ENCODE measurements at regions not wholly inside any gene's neighbourhood (a gene's known extent, or its start where the extent isn't known, plus 50 kb on each side); places are given as distances from the start of the nearest gene placed in this dataset.

DNA sequence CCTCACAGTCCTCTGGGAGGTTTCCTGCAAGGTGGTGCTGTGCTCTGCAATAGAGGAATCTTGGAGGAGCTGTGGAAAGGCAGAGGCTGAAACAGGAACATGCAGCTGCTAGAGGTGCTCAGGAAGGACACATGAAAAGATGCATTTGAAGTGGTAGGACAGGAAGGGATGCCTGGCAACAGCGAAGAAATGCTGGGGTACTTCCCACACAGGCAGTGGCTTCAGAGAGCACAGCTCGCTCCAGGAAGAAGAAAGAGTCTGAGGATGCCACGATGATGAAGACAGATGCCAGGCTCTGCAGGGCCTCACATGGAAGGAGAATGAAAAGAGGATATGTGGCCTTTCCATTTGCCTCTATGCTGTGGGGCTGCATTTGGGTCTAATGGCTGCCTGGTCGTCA is 77.0 kb upstream of the TMEM72 start:
- H3K4me1 Mint-ChIP-seq: peaks cover 0 to 5% (median 0%) of the 10 kb centered on the region in 3 donors
- H3K36me3 Mint-ChIP-seq: no peaks in the 10 kb centered on the region
- Histone ChIP-seq H3K4me3 (ENCODE audit: control insufficient read depth in 1 of 2, extremely low read depth in 1 of 2, low read length in 1 of 2) (no peak overlapping the region), H3K36me3 (ENCODE audit: control insufficient read depth in 2 of 2, extremely low read depth in 1 of 2, insufficient read depth in 1 of 2, low read length in 1 of 2) (no peaks in the 10 kb centered on the region), H3K4me1 (ENCODE audit: control insufficient read depth in 1 of 2, extremely low read depth in 1 of 2, insufficient read depth in 2 of 2, low read length in 2 of 2) (no peaks in the 10 kb centered on the region), H3K27ac (ENCODE audit: low read length) (no peak overlapping the region), H3K9me3 (no peaks in the 10 kb centered on the region), H3K27me3 (replicated peaks in 1 of 2; ENCODE audit: control insufficient read depth in 2 of 2, extremely low read depth in 1 of 2, insufficient read depth in 2 of 2, low read length in 1 of 2) (peaks cover 0 to 12% of the 10 kb centered on the region in 2 experiments)
- no peak overlapping the region for H3K4me3 Mint-ChIP-seq
- peaks cover 5% of the 10 kb centered on the region in 2 donors for H3K27me3 Mint-ChIP-seq
- CTCF ChIA-PET: no interaction called here
- WGBS (ENCODE audit: insufficient coverage): 23% methylated on average over 4 of the region's 4 CpGs
- H3K27ac Mint-ChIP-seq: no peak overlapping the region
- POLR2A ChIA-PET: no interaction called here
- ATAC-seq (replicated peaks in 1 of 4) (no peak), DNase-seq (no peak)
- H3K9me3 Mint-ChIP-seq: no peaks in the 10 kb centered on the region

DNA sequence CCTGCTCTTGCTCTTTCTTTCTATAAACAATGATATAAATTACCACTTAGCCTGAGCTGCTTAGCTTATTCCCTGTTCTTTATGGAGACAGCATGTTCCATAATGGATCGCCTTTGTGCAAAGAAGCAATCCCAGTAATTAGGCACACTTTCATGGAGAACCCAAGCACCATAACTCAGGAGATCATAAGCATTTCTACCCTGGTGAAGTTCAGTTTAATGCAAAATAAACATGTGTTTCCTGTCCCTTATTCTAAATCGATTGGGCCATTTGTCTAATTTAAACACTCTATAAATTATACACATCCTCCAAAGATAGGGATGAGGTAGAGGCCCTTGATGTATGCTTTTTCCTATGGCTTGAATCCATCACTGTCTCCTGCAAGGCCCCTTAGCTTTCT is 75.8 kb upstream of the TMEM72 start:
- H3K27me3 ChIP-seq (replicated peaks in 1 of 2; ENCODE audit: control insufficient read depth in 2 of 2, extremely low read depth in 1 of 2, insufficient read depth in 2 of 2, low read length in 1 of 2): peaks cover 0 to 15% of the 10 kb centered on the region in 2 experiments
- Mint-ChIP-seq H3K4me1 (peaks cover 0 to 5% (median 0%) of the 10 kb centered on the region in 3 donors), H3K9me3 (no peaks in the 10 kb centered on the region), H3K36me3 (no peaks in the 10 kb centered on the region), H3K4me3 (no peak overlapping the region), H3K27ac (no peak overlapping the region), H3K27me3 (peaks cover 8 to 9% of the 10 kb centered on the region in 2 donors)
- H3K4me1 ChIP-seq (ENCODE audit: control insufficient read depth in 1 of 2, extremely low read depth in 1 of 2, insufficient read depth in 2 of 2, low read length in 2 of 2): no peaks in the 10 kb centered on the region
- H3K4me3 ChIP-seq (ENCODE audit: control insufficient read depth in 1 of 2, extremely low read depth in 1 of 2, low read length in 1 of 2): no peak overlapping the region
- no peaks in the 10 kb centered on the region for H3K36me3 ChIP-seq (ENCODE audit: control insufficient read depth in 2 of 2, extremely low read depth in 1 of 2, insufficient read depth in 1 of 2, low read length in 1 of 2)
- H3K27ac ChIP-seq (ENCODE audit: low read length): no peak overlapping the region
- ChIA-PET CTCF (no interaction called here), POLR2A (no interaction called here)
- ATAC-seq (replicated peaks in 1 of 4) (no peak), DNase-seq (no peak)
- no CpG with 5 or more reads among the region's 2 CpGs for WGBS (ENCODE audit: insufficient coverage)
- no peaks in the 10 kb centered on the region for H3K9me3 ChIP-seq

DNA sequence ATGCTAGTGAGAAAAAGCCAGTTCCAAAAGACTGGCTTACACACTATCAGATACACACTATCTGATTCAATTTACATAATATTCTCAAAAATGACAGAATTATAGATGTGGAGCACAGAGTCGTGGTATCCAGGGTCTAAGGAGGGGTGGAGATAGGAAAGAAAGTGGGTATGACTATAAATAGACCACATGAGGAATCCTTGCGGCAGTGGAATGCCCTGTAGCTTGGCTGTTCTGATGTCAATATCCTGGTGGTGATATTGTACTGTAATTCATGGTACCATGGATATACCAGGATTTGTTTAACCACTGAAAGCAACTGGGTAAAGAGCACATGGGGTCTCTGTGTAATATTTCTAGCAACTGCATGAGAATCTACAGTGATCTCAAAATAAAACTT is 67.7 kb upstream of the TMEM72 start:
- POLR2A ChIA-PET: no interaction called here
- DNase-seq: no peak
- H3K27ac Mint-ChIP-seq: no peak overlapping the region
- H3K4me3 Mint-ChIP-seq: no peak overlapping the region
- Histone ChIP-seq H3K9me3 (no peaks in the 10 kb centered on the region), H3K36me3 (ENCODE audit: control insufficient read depth in 2 of 2, extremely low read depth in 1 of 2, insufficient read depth in 1 of 2, low read length in 1 of 2) (no peaks in the 10 kb centered on the region), H3K4me1 (ENCODE audit: control insufficient read depth in 1 of 2, extremely low read depth in 1 of 2, insufficient read depth in 2 of 2, low read length in 2 of 2) (no peaks in the 10 kb centered on the region), H3K4me3 (ENCODE audit: control insufficient read depth in 1 of 2, extremely low read depth in 1 of 2, low read length in 1 of 2) (no peak overlapping the region), H3K27ac (ENCODE audit: low read length) (no peak overlapping the region), H3K27me3 (replicated peaks in 1 of 2; ENCODE audit: control insufficient read depth in 2 of 2, extremely low read depth in 1 of 2, insufficient read depth in 2 of 2, low read length in 1 of 2) (peaks cover 0 to 10% of the 10 kb centered on the region in 2 experiments)
- WGBS (ENCODE audit: insufficient coverage): 83% methylated on average over 1 of the region's 2 CpGs
- H3K9me3 Mint-ChIP-seq: peaks cover 0 to 1% (median under 1%) of the 10 kb centered on the region in 3 donors
- CTCF ChIA-PET: no interaction called here
- H3K36me3 Mint-ChIP-seq: no peaks in the 10 kb centered on the region
- no peaks in the 10 kb centered on the region for H3K4me1 Mint-ChIP-seq
- ATAC-seq (replicated peaks in 1 of 4): no peak
- peaks cover 18 to 22% of the 10 kb centered on the region in 2 donors for H3K27me3 Mint-ChIP-seq

DNA sequence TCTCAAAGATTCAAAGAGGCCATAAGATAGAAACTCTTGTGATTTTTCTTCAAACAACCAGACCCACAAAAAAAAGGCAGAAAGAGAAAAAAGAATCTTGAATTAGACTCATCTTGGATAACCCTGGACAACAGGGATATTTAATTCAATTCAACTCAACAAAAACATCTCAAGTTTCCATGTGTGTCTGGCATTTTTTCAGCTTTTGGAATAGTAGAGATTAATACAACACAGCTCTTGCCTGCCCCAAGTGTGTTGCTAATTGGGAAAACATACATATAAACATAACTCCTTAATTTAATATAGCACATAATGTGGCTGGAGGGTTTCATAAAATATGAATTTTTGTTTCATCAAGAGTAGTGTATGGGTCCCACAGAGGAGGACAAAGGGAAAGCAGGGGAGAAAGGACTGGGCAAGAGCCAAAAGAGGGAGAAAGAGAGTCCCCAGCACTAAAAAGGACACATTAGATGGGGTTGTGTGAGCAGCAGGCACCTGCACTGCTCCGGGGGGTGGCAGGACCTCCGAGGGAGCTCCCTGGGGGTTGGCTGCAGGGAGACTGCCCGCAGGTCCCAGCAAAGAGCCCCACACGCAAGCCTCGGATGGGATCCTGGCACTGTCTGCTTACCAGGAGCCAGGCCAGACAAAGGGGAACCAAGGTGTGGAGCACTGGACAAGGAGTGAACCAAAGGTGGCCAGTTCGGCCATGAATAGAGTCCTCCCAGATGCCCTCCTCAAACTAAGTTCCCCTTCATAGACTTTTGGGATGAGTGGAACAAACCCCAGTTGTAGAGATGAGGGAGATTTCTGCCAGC is 65.6 kb upstream of the TMEM72 start:
- POLR2A ChIA-PET: interaction anchor here in 1 of 2 donors (0.7 kb wide), 1 partner anchor 35 kb away, joined by 3 read pairs; no protein-coding TSS in a partner anchor
- H3K27ac ChIP-seq (ENCODE audit: low read length): no peak overlapping the region
- CTCF ChIA-PET: no interaction called here
- Mint-ChIP-seq H3K4me3 (no peak overlapping the region), H3K9me3 (peaks cover 0 to 8% (median 5%) of the 10 kb centered on the region in 3 donors), H3K27me3 (peaks cover 11 to 12% of the 10 kb centered on the region in 2 donors), H3K36me3 (no peaks in the 10 kb centered on the region), H3K4me1 (no peaks in the 10 kb centered on the region), H3K27ac (no peak overlapping the region)
- WGBS (ENCODE audit: insufficient coverage): 85% methylated on average over 5 of the region's 6 CpGs
- H3K27me3 ChIP-seq (replicated peaks in 1 of 2; ENCODE audit: control insufficient read depth in 2 of 2, extremely low read depth in 1 of 2, insufficient read depth in 2 of 2, low read length in 1 of 2): peaks cover 0 to 4% of the 10 kb centered on the region in 2 experiments
- H3K4me3 ChIP-seq (ENCODE audit: control insufficient read depth in 1 of 2, extremely low read depth in 1 of 2, low read length in 1 of 2): no peak overlapping the region
- no peak for DNase-seq
- no peaks in the 10 kb centered on the region for H3K4me1 ChIP-seq (ENCODE audit: control insufficient read depth in 1 of 2, extremely low read depth in 1 of 2, insufficient read depth in 2 of 2, low read length in 2 of 2)
- H3K36me3 ChIP-seq (ENCODE audit: control insufficient read depth in 2 of 2, extremely low read depth in 1 of 2, insufficient read depth in 1 of 2, low read length in 1 of 2): no peaks in the 10 kb centered on the region
- ATAC-seq (replicated peaks in 1 of 4): no peak
- no peaks in the 10 kb centered on the region for H3K9me3 ChIP-seq

DNA sequence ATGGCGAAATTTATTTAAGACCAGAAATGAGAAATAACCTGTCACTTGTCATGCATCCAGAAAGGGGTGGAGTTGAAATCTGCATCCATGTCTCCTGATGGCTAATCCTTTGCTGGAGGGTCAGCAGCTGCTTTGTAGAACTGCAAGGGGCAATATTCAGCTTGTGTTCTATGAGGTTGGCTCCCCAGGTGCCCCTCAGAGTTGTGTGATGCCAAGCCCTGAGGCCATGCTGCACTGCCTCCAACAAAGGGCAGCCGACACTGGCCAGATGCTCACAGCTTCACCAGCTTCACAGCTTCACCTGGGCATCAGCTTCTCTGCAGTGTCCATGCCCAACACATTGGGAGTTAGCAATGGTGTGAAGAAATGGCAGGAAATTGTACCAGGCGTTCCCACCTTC is 64.0 kb upstream of the TMEM72 start:
- Histone ChIP-seq H3K36me3 (ENCODE audit: control insufficient read depth in 2 of 2, extremely low read depth in 1 of 2, insufficient read depth in 1 of 2, low read length in 1 of 2) (no peaks in the 10 kb centered on the region), H3K4me1 (ENCODE audit: control insufficient read depth in 1 of 2, extremely low read depth in 1 of 2, insufficient read depth in 2 of 2, low read length in 2 of 2) (no peaks in the 10 kb centered on the region), H3K27ac (ENCODE audit: low read length) (no peak overlapping the region), H3K4me3 (ENCODE audit: control insufficient read depth in 1 of 2, extremely low read depth in 1 of 2, low read length in 1 of 2) (no peak overlapping the region), H3K9me3 (no peaks in the 10 kb centered on the region), H3K27me3 (replicated peaks in 1 of 2; ENCODE audit: control insufficient read depth in 2 of 2, extremely low read depth in 1 of 2, insufficient read depth in 2 of 2, low read length in 1 of 2) (peaks cover 0 to 4% of the 10 kb centered on the region in 2 experiments)
- ATAC-seq (replicated peaks in 1 of 4): no peak
- peaks cover 1 to 3% of the 10 kb centered on the region in 2 donors for H3K27me3 Mint-ChIP-seq
- 81% methylated on average over 3 of the region's 3 CpGs for WGBS (ENCODE audit: insufficient coverage)
- H3K36me3 Mint-ChIP-seq: no peaks in the 10 kb centered on the region
- H3K4me3 Mint-ChIP-seq: no peak overlapping the region
- DNase-seq: no peak
- H3K9me3 Mint-ChIP-seq: peaks cover 0 to 8% (median 5%) of the 10 kb centered on the region in 3 donors
- POLR2A ChIA-PET: no interaction called here
- H3K27ac Mint-ChIP-seq: no peak overlapping the region
- no peaks in the 10 kb centered on the region for H3K4me1 Mint-ChIP-seq
- CTCF ChIA-PET: interaction anchor here in 1 of 2 donors (2.6 kb wide), 1 partner anchor 10 kb away, joined by 8 read pairs; no protein-coding TSS in a partner anchor

DNA sequence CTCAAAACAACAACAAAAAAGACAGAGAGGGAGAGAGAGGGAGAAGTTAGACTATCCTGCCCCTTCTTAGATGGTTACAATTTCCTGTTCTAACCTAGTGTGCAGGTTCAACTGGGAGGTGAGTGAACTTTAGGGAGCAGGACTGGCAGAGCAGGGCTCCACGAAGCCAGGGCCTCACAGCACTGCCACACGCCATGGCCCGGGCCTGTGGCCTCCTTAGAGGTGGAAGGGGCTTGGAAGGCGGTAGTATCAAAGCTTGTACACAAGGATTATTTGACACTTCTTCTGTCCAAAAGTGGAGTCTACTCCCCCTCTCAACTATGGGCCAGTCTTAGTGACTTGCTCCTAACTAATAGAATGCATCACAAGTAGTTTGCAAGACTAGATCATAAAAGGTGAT is 62.9 kb upstream of the TMEM72 start:
- Mint-ChIP-seq H3K27ac (no peak overlapping the region), H3K4me3 (no peak overlapping the region), H3K9me3 (peaks cover 0 to 8% (median 5%) of the 10 kb centered on the region in 3 donors), H3K27me3 (peaks cover 1 to 3% of the 10 kb centered on the region in 2 donors), H3K4me1 (no peaks in the 10 kb centered on the region), H3K36me3 (no peaks in the 10 kb centered on the region)
- DNase-seq (no peak), ATAC-seq (replicated peaks in 1 of 4) (no peak)
- POLR2A ChIA-PET: no interaction called here
- no peak overlapping the region for H3K27ac ChIP-seq (ENCODE audit: low read length)
- no peaks in the 10 kb centered on the region for H3K4me1 ChIP-seq (ENCODE audit: control insufficient read depth in 1 of 2, extremely low read depth in 1 of 2, insufficient read depth in 2 of 2, low read length in 2 of 2)
- peaks cover 0 to 4% of the 10 kb centered on the region in 2 experiments for H3K27me3 ChIP-seq (replicated peaks in 1 of 2; ENCODE audit: control insufficient read depth in 2 of 2, extremely low read depth in 1 of 2, insufficient read depth in 2 of 2, low read length in 1 of 2)
- WGBS (ENCODE audit: insufficient coverage): no CpG with 5 or more reads among the region's 4 CpGs
- no peaks in the 10 kb centered on the region for H3K36me3 ChIP-seq (ENCODE audit: control insufficient read depth in 2 of 2, extremely low read depth in 1 of 2, insufficient read depth in 1 of 2, low read length in 1 of 2)
- no peaks in the 10 kb centered on the region for H3K9me3 ChIP-seq
- CTCF ChIA-PET: interaction anchor here in 1 of 2 donors (2.6 kb wide), 1 partner anchor 9 kb away, joined by 8 read pairs; no protein-coding TSS in a partner anchor
- H3K4me3 ChIP-seq (ENCODE audit: control insufficient read depth in 1 of 2, extremely low read depth in 1 of 2, low read length in 1 of 2): no peak overlapping the region
